Fibroblast of lung (primary cell): ENCODE measurements at regions not wholly inside any gene's neighbourhood (a gene's known extent, or its start where the extent isn't known, plus 50 kb on each side); places are given as distances from the start of the nearest gene placed in this dataset.
"Not testable (repeated sequence)": the region's sequence is repeated elsewhere in the genome, so short reads cannot be mapped to it uniquely, and the experiment has no call there.

ENCODE experiments used
- DNase-seq, 2 donors: peaks; one replicate each; pipeline versions ENCODE4 v3.0.0 to v3.0.0-alpha.2; 2010; ENCODE audit warnings: low read depth in 2 of 2
- H2AFZ ChIP-seq: 2 replicates; pipeline ENCODE4 v1.5.1; 2012; ENCODE audit warnings: low read length, control low read depth, inconsistent platforms
- H3K27ac ChIP-seq: 2 replicates; pipeline ENCODE4 v1.5.1; 2011; ENCODE audit warnings: low read length, control low read depth; ENCODE audit not compliant: insufficient read depth
- H3K27me3 ChIP-seq: 2 replicates; pipeline ENCODE4 v1.5.1; 2011; ENCODE audit warnings: mild to moderate bottlenecking, low read length; ENCODE audit not compliant: control insufficient read depth, insufficient read depth
- H3K36me3 ChIP-seq: 2 replicates; pipeline ENCODE4 v1.5.1; 2011; ENCODE audit warnings: low read length; ENCODE audit not compliant: control insufficient read depth, insufficient read depth
- H3K4me1 ChIP-seq: 2 replicates; pipeline ENCODE4 v1.5.1; 2011; ENCODE audit warnings: low read length; ENCODE audit not compliant: control insufficient read depth, insufficient read depth; ENCODE audit errors: extremely low read depth
- H3K4me2 ChIP-seq: 2 replicates; pipeline ENCODE4 v1.5.1; 2011; ENCODE audit warnings: low read length, control low read depth; ENCODE audit not compliant: insufficient read depth; ENCODE audit errors: extremely low read depth
- H3K4me3 ChIP-seq, 4 experiments: fragments of 200-600 bp in 1 of 4; sonication (generic) in 1 of 4; replicated peaks in 1 of 4; 2 replicates each; pipeline ENCODE4 v1.5.1; 2011 to 2016; ENCODE audit warnings: low read length in 4 of 4, low read depth in 3 of 4, mild to moderate bottlenecking in 3 of 4, control low read depth in 2 of 4, inconsistent platforms in 1 of 4, mixed read lengths in 1 of 4; ENCODE audit not compliant: insufficient read depth in 1 of 4; ENCODE audit errors: control extremely low read depth in 1 of 4
- H3K79me2 ChIP-seq: 2 replicates; pipeline ENCODE4 v1.5.1; 2012; ENCODE audit warnings: mild to moderate bottlenecking, low read length, inconsistent platforms; ENCODE audit not compliant: control insufficient read depth, insufficient read depth
- H3K9ac ChIP-seq: 2 replicates; pipeline ENCODE4 v1.5.1; 2011; ENCODE audit warnings: mild to moderate bottlenecking, low read length, control low read depth; ENCODE audit not compliant: insufficient read depth
- H3K9me3 ChIP-seq: 2 replicates; pipeline ENCODE4 v1.5.1; 2012; ENCODE audit warnings: low read depth, low read length; ENCODE audit not compliant: control insufficient read depth, insufficient read depth
- H4K20me1 ChIP-seq: 2 replicates; pipeline ENCODE4 v1.5.1; 2011; ENCODE audit warnings: low read length; ENCODE audit not compliant: control insufficient read depth, insufficient read depth; ENCODE audit errors: extremely low read depth
- CTCF ChIP-seq, 2 donors: IDR thresholded peaks in 1 of 2; conservative IDR thresholded peaks in 1 of 2; 1 replicate in 1 of 2; 2 replicates in 1 of 2; pipeline ENCODE4 v1.5.1; 2011 to 2012; ENCODE audit warnings: low read length in 2 of 2, control low read depth in 1 of 2, inconsistent platforms in 1 of 2, low read depth in 1 of 2, mild to moderate bottlenecking in 1 of 2
- EZH2 ChIP-seq: IDR thresholded peaks from 2 replicates; pipeline ENCODE4 v1.5.1; 2012; ENCODE audit warnings: low read length, control low read depth, mild to moderate bottlenecking; ENCODE audit errors: missing control alignments

GRCh38 chrX:99988532-99988931 is 421.5 kb downstream of the PCDH19 start:
- H3K27ac ChIP-seq, H3K79me2 ChIP-seq, H2AFZ ChIP-seq, H3K9ac ChIP-seq, H3K4me2 ChIP-seq, H3K4me1 ChIP-seq, DNase-seq, H4K20me1 ChIP-seq, H3K9me3 ChIP-seq, H3K36me3 ChIP-seq, H3K27me3 ChIP-seq, H3K4me3 ChIP-seq: not testable (repeated sequence)

- no peak overlapping the region for H2AFZ ChIP-seq
- H3K36me3 ChIP-seq: no peaks in the 10 kb centered on the region
- no peaks in the 10 kb centered on the region for H3K9me3 ChIP-seq
- H3K4me2 ChIP-seq: no peak overlapping the region
- H3K27me3 ChIP-seq: no peaks in the 10 kb centered on the region
- no peak overlapping the region for H3K4me3 ChIP-seq
- H3K4me1 ChIP-seq: no peaks in the 10 kb centered on the region
- no peaks in the 10 kb centered on the region for H3K79me2 ChIP-seq
- no peak overlapping the region for H3K9ac ChIP-seq
- DNase-seq: no peak
- H4K20me1 ChIP-seq: no peaks in the 10 kb centered on the region
- H3K27ac ChIP-seq: no peak overlapping the region
- TF ChIP-seq CTCF (conservative IDR thresholded peaks at IDR 0.05 in 1 of 2, IDR thresholded peaks at IDR 0.05 in 1 of 2; ENCODE audit: low read depth in 1 of 2, low read length in 2 of 2) (no peak), EZH2 (no peak)
These were observed 436.4 kb downstream of the PCDH19 start for GRCh38 chrX:99973572-99974226.

GRCh38 chrX:99939883-99940232 is 470.2 kb downstream of the PCDH19 start:
- no peak overlapping the region for H3K4me2 ChIP-seq
- H3K79me2 ChIP-seq: no peaks in the 10 kb centered on the region
- H3K36me3 ChIP-seq: no peaks in the 10 kb centered on the region
- TF ChIP-seq CTCF (conservative IDR thresholded peaks at IDR 0.05 in 1 of 2, IDR thresholded peaks at IDR 0.05 in 1 of 2; ENCODE audit: low read depth in 1 of 2, low read length in 2 of 2) (no peak), EZH2 (no peak)
- no peaks in the 10 kb centered on the region for H3K9me3 ChIP-seq
- no peak overlapping the region for H3K27ac ChIP-seq
- H3K27me3 ChIP-seq: no peaks in the 10 kb centered on the region
- DNase-seq: no peak
- H4K20me1 ChIP-seq: no peaks in the 10 kb centered on the region
- no peaks in the 10 kb centered on the region for H3K4me1 ChIP-seq
- H2AFZ ChIP-seq: no peak overlapping the region
- no peak overlapping the region for H3K4me3 ChIP-seq
- no peak overlapping the region for H3K9ac ChIP-seq

GRCh38 chrX:99939206-99939882 is 470.7 kb downstream of the PCDH19 start:
- not testable (repeated sequence) for H3K9me3 ChIP-seq, H4K20me1 ChIP-seq, H3K4me2 ChIP-seq

More at GRCh38 chrX:99939206-99939882, 470.7 kb downstream of the PCDH19 start:
- not testable (repeated sequence) for H2AFZ ChIP-seq, H3K27me3 ChIP-seq, H3K79me2 ChIP-seq, H3K4me1 ChIP-seq, H3K9ac ChIP-seq, H3K27ac ChIP-seq, DNase-seq, H3K4me3 ChIP-seq, H3K36me3 ChIP-seq
